ENCODE measurements at regions not wholly inside any gene's neighbourhood (a gene's known extent, or its start where the extent isn't known, plus 50 kb on each side); places are given as distances from the start of the nearest gene placed in this dataset.
"Not testable (repeated sequence)": the region's sequence is repeated elsewhere in the genome, so short reads cannot be mapped to it uniquely, and the experiment has no call there.

DNA sequence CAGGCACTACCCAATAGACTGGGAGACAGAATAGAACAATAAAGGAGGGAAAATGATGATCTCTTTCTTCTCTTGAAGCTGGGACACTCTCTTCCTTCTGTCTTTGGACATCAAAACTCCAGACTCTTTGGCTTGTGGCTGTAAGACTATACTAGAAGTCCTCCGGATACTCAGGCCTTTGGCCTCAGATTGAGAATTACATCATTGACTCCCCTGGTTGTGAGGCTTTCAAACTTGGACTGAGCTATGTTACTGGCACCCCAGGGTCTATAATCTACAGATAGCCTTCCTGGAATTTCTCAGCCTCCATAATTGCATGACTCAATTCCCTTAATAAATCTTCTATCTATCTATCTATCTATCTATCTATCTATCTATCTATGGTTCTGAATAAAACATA, 294.2 kb upstream of the CT83 start:
- TF ChIP-seq, protein P1, sequence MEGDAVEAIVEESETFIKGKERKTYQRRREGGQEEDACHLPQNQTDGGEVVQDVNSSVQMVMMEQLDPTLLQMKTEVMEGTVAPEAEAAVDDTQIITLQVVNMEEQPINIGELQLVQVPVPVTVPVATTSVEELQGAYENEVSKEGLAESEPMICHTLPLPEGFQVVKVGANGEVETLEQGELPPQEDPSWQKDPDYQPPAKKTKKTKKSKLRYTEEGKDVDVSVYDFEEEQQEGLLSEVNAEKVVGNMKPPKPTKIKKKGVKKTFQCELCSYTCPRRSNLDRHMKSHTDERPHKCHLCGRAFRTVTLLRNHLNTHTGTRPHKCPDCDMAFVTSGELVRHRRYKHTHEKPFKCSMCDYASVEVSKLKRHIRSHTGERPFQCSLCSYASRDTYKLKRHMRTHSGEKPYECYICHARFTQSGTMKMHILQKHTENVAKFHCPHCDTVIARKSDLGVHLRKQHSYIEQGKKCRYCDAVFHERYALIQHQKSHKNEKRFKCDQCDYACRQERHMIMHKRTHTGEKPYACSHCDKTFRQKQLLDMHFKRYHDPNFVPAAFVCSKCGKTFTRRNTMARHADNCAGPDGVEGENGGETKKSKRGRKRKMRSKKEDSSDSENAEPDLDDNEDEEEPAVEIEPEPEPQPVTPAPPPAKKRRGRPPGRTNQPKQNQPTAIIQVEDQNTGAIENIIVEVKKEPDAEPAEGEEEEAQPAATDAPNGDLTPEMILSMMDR (IDR thresholded peaks at IDR 0.05) = no peak
- H3K4me1 Mint-ChIP-seq (ENCODE audit: low read depth) = peaks cover 11% of the 10 kb centered on the region; the same call in 1 of the 2 replicates

DNA sequence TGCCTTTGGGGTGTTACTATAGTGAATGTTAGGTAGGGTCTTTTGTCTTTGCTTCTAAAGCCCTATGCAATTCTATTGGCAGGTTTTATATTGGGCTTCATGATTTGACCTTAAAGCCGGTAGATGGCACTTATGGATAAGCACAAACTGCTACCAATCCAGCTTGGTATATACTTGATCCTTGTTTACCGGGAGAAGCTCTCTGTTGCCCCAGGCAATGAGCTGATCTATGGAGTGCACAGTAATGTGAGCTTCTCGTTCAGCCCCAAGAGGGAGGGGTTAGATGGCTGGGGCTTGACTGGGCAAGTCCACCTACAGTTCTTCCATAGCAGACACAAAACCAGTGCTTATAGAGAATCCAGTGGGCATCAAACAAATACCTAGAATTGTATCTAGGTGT, 287.2 kb upstream of the CT83 start:
- no peaks in the 10 kb centered on the region for H3K9me3 Mint-ChIP-seq
- TF ChIP-seq, protein P1 (IDR thresholded peaks at IDR 0.05) = peak; percentile 7; the same call in 1 of the 2 replicates
- DNase-seq = peak; percentile 0
- peaks cover 11% of the 10 kb centered on the region; the same call in 1 of the 2 replicates for H3K4me1 Mint-ChIP-seq (ENCODE audit: low read depth)
- no peaks in the 10 kb centered on the region for H3K36me3 Mint-ChIP-seq (ENCODE audit: low read depth)
- H3K4me3 Mint-ChIP-seq = peak overlapping the region; percentile 13; the same call in 1 of the 2 replicates
- peaks cover 2% of the 10 kb centered on the region; the same call in 1 of the 2 replicates for H3K27me3 Mint-ChIP-seq (ENCODE audit: insufficient read depth)
- no peak overlapping the region for H3K27ac Mint-ChIP-seq

More for the DNA sequence above, 294.2 kb upstream of the CT83 start:
- Mint-ChIP-seq H3K36me3 (ENCODE audit: low read depth) (no peaks in the 10 kb centered on the region), H3K27me3 (ENCODE audit: insufficient read depth) (no peaks in the 10 kb centered on the region), H3K4me3 (no peak overlapping the region), H3K9me3 (no peaks in the 10 kb centered on the region), H3K27ac (no peak overlapping the region)
- DNase-seq = no peak

DNA sequence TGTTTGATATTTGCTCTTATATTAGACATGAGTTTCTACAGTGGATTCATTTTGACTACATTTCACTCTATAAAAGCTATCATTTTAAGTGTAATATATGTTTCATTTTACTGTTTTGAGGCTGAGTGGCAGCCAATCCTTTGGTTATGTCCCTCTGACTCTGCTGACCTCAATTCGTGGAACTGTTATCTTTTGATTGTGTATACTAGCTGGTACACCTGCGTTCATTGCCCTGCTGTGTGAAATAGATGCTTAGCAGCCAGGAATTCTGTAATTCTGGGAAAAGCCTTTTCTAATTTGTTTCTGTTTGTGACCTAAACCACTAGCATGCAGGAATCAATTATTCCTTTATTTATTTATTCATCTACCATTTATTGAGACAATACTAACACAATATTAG, 269.4 kb upstream of the CT83 start:
- TF ChIP-seq, protein P1 (IDR thresholded peaks at IDR 0.05) = no peak
- H3K4me3 Mint-ChIP-seq = no peak overlapping the region
- no peak for DNase-seq
- no peaks in the 10 kb centered on the region for H3K4me1 Mint-ChIP-seq (ENCODE audit: low read depth)
- H3K27ac Mint-ChIP-seq = no peak overlapping the region
- no peaks in the 10 kb centered on the region for H3K36me3 Mint-ChIP-seq (ENCODE audit: low read depth)
- H3K9me3 Mint-ChIP-seq = no peaks in the 10 kb centered on the region; the same call in 1 of the 2 replicates
- no peaks in the 10 kb centered on the region for H3K27me3 Mint-ChIP-seq (ENCODE audit: insufficient read depth)

DNA sequence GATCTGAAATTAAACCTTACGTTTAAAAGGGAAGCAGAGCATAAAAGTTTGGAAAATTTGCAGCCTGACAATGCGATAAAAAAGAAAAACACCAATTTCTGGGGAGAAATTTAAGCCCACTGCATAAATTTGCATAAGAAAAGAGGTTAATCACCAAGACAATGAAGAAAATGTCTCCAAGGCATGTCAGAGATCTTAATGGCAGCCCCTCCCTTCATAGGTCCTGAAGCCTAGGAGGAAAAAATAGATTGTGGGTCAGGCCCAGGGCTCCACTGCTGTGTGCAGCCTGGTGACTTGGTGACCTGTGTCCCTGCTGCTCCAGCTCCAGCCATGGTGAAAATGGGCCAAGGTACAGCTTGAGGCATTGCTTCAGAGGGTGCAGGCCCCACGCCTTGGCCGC, 264.0 kb upstream of the CT83 start:
- Mint-ChIP-seq H3K27ac (no peak overlapping the region), H3K4me1 (ENCODE audit: low read depth) (no peaks in the 10 kb centered on the region), H3K9me3 (no peaks in the 10 kb centered on the region; the same call in 1 of the 2 replicates), H3K4me3 (no peak overlapping the region), H3K27me3 (ENCODE audit: insufficient read depth) (no peaks in the 10 kb centered on the region; the same call in 1 of the 2 replicates), H3K36me3 (ENCODE audit: low read depth) (no peaks in the 10 kb centered on the region)
- TF ChIP-seq, protein P1 (IDR thresholded peaks at IDR 0.05) = no peak
- DNase-seq = no peak

DNA sequence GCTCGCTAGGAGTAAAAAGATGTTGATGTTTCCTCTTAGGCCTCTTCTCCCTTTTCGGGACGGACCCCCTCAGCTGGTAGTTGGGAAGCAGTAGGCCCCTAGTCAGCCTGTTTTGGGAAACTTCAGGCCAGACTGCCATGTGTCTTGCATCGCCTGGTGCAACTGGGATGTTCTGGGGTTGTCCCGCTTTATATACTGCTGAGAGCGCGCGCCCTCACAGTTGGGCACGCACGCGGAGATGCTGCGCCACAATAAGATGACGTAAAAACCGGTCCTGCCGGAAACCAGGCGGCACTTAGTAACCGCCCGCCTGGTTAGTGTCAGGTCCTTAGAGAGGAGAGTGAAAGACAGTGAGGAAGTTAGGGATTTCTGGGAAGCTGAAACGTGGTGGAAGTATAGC, 231.3 kb upstream of the CT83 start:
- no peak for DNase-seq
- Mint-ChIP-seq H3K27ac (no peak overlapping the region), H3K4me1 (ENCODE audit: low read depth) (no peaks in the 10 kb centered on the region), H3K9me3 (no peaks in the 10 kb centered on the region; the same call in 1 of the 2 replicates), H3K36me3 (ENCODE audit: low read depth) (no peaks in the 10 kb centered on the region), H3K4me3 (no peak overlapping the region), H3K27me3 (ENCODE audit: insufficient read depth) (no peaks in the 10 kb centered on the region; the same call in 1 of the 2 replicates)
- TF ChIP-seq, protein P1 (IDR thresholded peaks at IDR 0.05) = no peak

DNA sequence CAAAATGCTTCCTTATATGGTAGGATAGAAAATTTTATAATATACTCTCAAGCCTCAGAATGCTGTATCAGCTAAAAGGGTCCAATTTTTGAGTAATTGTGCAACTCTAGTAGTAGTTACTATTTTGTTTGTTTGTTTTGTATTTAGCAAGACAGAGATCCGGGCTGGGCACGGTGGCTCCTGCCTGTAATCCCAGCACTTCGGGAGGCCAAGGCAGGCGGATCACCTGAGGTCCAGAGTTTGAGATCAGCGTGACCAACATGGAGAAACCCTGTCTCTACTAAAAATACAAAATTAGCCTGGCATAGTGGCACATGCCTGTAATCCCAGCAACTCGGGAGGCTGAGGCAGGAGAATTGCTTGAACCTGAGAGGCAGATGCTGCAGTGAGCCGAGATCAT, 216.8 kb upstream of the CT83 start:
- not testable (repeated sequence) for H3K27me3 Mint-ChIP-seq (ENCODE audit: insufficient read depth); DNase-seq; H3K27ac Mint-ChIP-seq; H3K4me1 Mint-ChIP-seq (ENCODE audit: low read depth); H3K4me3 Mint-ChIP-seq; H3K9me3 Mint-ChIP-seq; H3K36me3 Mint-ChIP-seq (ENCODE audit: low read depth)
